B cell (primary cell): ENCODE measurements at regions not wholly inside any gene's neighbourhood (a gene's known extent, or its start where the extent isn't known, plus 50 kb on each side); places are given as distances from the start of the nearest gene placed in this dataset.

ENCODE experiments used
- ATAC-seq: fragments of 200-7000 bp; cut with Tn5 transposase; one replicate; pipeline ENCODE4 v1.10.0; 2021; ENCODE audit warnings: low read depth, mild to moderate bottlenecking, moderate number of reproducible peaks, moderate library complexity
- CTCF ChIA-PET: fragments of 350-600 bp; sonication (Branson Sonifier 250); formaldehyde crosslinking; loops from one replicate; lab custom pipeline; 2021; ENCODE audit warnings: antibody characterized with exemption, inconsistent platforms; lab: Charles Lee
- POLR2A ChIA-PET: fragments of 350-600 bp; sonication (Branson Sonifier 250); formaldehyde crosslinking; loops from one replicate; lab custom pipeline; 2021; ENCODE audit warnings: antibody characterized with exemption; lab: Charles Lee
- DNase-seq: peaks from one replicate; pipeline ENCODE4 v3.0.0; 2013
- H2AFZ ChIP-seq: 2 replicates; pipeline ENCODE4 v1.6.1; 2012; ENCODE audit warnings: mild to moderate bottlenecking, low read depth, low read length; ENCODE audit not compliant: insufficient read depth, poor library complexity, severe bottlenecking
- H3K27ac ChIP-seq, 2 donors: 1 replicate in 1 of 2; 2 replicates in 1 of 2; pipeline ENCODE4 v1.5.1; 2012 to 2013; ENCODE audit warnings: low read length in 2 of 2, mild to moderate bottlenecking in 2 of 2, moderate library complexity in 1 of 2
- H3K27me3 ChIP-seq, 4 experiments: fragments of 200-600 bp in 1 of 4; sonication (generic) in 1 of 4; replicated peaks in 1 of 4; 1 replicate in 2 of 4; 2 replicates in 2 of 4; pipeline versions ENCODE4 v1.6.1 to v1.7.0; 2013 to 2016; ENCODE audit warnings: low read length in 3 of 4, mild to moderate bottlenecking in 2 of 4, mixed read lengths in 1 of 4, moderate library complexity in 1 of 4; ENCODE audit not compliant: insufficient read depth in 4 of 4, control insufficient read depth in 3 of 4; ENCODE audit errors: control extremely low read depth in 1 of 4
- H3K36me3 ChIP-seq, 2 experiments: replicated peaks in 1 of 2; 1 replicate in 1 of 2; 2 replicates in 1 of 2; pipeline versions ENCODE4 v1.6.1 to v1.7.1; 2013; ENCODE audit warnings: low read length in 1 of 2; ENCODE audit not compliant: insufficient read depth in 2 of 2, control insufficient read depth in 1 of 2; ENCODE audit errors: control extremely low read depth in 1 of 2, extremely low read depth in 1 of 2
- H3K4me1 ChIP-seq, 2 donors: fragments of 200-600 bp in 1 of 2; sonication (generic) in 1 of 2; 1 replicate in 1 of 2; 2 replicates in 1 of 2; pipeline versions ENCODE4 v1.5.1 to v1.6.1; 2013 to 2017; ENCODE audit warnings: low read length in 2 of 2; ENCODE audit not compliant: control insufficient read depth in 2 of 2, insufficient read depth in 2 of 2
- H3K4me2 ChIP-seq: replicated peaks from 2 replicates; pipeline ENCODE3; 2012; ENCODE audit warnings: mild to moderate bottlenecking, low read depth, low read length; ENCODE audit not compliant: poor library complexity, severe bottlenecking
- H3K4me3 ChIP-seq, 5 experiments: fragments of 200-600 bp in 1 of 5; sonication (generic) in 1 of 5; 1 replicate in 3 of 5; 2 replicates in 2 of 5; pipeline versions ENCODE4 v1.5.1 to v1.7.0; 2011 to 2016; ENCODE audit warnings: low read length in 4 of 5, mild to moderate bottlenecking in 4 of 5, low read depth in 2 of 5, control low read depth in 1 of 5, moderate library complexity in 1 of 5; ENCODE audit not compliant: insufficient read depth in 1 of 5; ENCODE audit errors: control extremely low read depth in 1 of 5, extremely low read depth in 1 of 5
- H3K79me2 ChIP-seq: fragments of 200-600 bp; sonication (generic); one replicate; pipeline ENCODE4 v1.6.0; 2016; ENCODE audit warnings: low read length; ENCODE audit not compliant: control insufficient read depth, insufficient read depth
- H3K9ac ChIP-seq: fragments of 200-600 bp; sonication (generic); 2 replicates; pipeline ENCODE4 v1.6.1; 2017; ENCODE audit warnings: mild to moderate bottlenecking, low read length, moderate library complexity
- H3K9me3 ChIP-seq, 3 donors: one replicate each; pipeline versions ENCODE4 v1.6.1 to v1.7.1; 2013; ENCODE audit warnings: low read length in 2 of 3; ENCODE audit not compliant: control insufficient read depth in 2 of 3, insufficient read depth in 1 of 3; ENCODE audit errors: control extremely low read depth in 1 of 3
- H4K20me1 ChIP-seq: 2 replicates; pipeline ENCODE4 v1.6.0; 2012; ENCODE audit warnings: mild to moderate bottlenecking, low read length; ENCODE audit not compliant: insufficient read depth, control insufficient read depth, poor library complexity, severe bottlenecking
- H3K27ac Mint-ChIP-seq: one replicate; pipeline ENCODE4 v1.8.0; 2021; ENCODE audit warnings: mixed read lengths
- H3K27me3 Mint-ChIP-seq: one replicate; pipeline ENCODE4 v1.8.0; 2021; ENCODE audit warnings: mixed read lengths
- H3K4me1 Mint-ChIP-seq: one replicate; pipeline ENCODE4 v1.8.0; 2021; ENCODE audit warnings: mixed read lengths
- H3K4me3 Mint-ChIP-seq: one replicate; pipeline ENCODE4 v1.8.0; 2021; ENCODE audit warnings: mixed read lengths
- H3K9me3 Mint-ChIP-seq: one replicate; pipeline ENCODE4 v1.8.0; 2022; ENCODE audit warnings: mixed read lengths; ENCODE audit not compliant: insufficient read depth
- EZH2 ChIP-seq: IDR thresholded peaks from 2 replicates; pipeline ENCODE4 v1.6.1; 2012; ENCODE audit warnings: borderline replicate concordance, low read depth, mild to moderate bottlenecking, moderate library complexity, low read length; ENCODE audit not compliant: insufficient read depth, poor library complexity, severe bottlenecking
- WGBS: methylation state at CpG from one replicate; pipeline ENCODE4 v1.1.5; 2013; ENCODE audit warnings: missing lambda C conversion rate; ENCODE audit not compliant: insufficient coverage; 5-methylcytosine and 5-hydroxymethylcytosine counted together
- intact Hi-C: fragments of 100-400 bp; cut with micrococcal nuclease; formaldehyde crosslinking; loops from one replicate; pipeline ENCODE4 v1.10.0; 2022
- TF ChIP-seq, protein P1 (sequence below): fragments of 200-600 bp; IDR thresholded peaks from one replicate; pipeline ENCODE4 v1.8.0; 2022; ENCODE audit warnings: antibody characterized with exemption, mild to moderate bottlenecking

DNA sequence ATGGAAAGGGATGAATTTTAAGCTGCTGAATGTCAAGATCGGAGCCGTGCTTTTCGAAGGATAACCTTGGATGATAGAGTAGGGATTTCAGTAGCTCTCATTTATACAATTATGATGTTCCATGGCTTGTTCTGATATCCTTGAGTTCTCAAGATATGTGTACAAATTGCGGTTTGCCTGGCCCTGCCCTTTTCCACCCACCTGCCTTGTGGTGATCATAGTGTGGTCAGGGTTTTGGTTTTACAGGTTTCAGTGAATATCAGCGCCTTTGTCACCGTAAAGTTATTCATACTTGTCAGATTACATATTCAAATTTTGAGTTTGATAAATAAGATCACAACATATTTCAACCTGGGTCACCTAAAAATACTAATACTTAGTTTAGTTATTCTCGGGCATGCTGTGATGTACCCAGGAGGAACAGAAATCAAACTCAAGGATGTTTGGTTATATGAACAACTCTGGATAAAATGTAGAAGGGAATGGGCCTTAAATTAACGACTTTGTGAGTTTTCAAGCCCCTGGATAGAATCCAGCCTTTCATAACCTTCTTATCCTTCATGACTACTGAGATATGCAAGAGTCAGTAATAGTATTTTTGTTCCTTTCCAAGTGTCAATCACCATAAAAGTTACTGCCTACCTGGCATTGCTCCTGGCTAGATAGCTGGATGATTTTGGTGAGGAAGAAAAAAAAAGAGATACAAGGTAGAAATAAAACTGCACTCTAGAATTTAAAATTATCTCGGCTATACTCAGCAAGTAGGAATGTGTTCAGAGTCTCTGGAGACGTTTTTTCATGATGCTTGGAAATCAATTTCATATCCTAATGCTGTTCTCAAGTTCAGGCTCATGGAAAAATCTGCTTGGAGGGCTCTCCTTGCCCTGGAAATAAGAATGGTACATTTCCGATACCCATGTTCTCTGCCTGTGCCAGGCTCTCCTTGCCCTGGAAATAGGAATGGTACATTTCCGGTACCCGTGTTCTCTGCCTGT, 209.2 kb upstream of the TPRG1 start:
- DNase-seq (no peak), ATAC-seq (no peak)
- intact Hi-C loops: no loop called here
- H3K4me1 ChIP-seq: no peaks in the 10 kb centered on the region
- H3K36me3 ChIP-seq: no peaks in the 10 kb centered on the region
- H3K27ac ChIP-seq: no peak overlapping the region
- no peak overlapping the region for H3K4me3 Mint-ChIP-seq
- no peak overlapping the region for H2AFZ ChIP-seq
- no peak overlapping the region for H3K9ac ChIP-seq
- ChIA-PET POLR2A (no interaction called here), CTCF (interaction anchor here (0.6 to 16.3 kb wide), 3 partner anchors 8 to 1226 kb away, joined by 3 to 1008 read pairs (median 3); no protein-coding TSS in a partner anchor)
- TF ChIP-seq, protein P1, sequence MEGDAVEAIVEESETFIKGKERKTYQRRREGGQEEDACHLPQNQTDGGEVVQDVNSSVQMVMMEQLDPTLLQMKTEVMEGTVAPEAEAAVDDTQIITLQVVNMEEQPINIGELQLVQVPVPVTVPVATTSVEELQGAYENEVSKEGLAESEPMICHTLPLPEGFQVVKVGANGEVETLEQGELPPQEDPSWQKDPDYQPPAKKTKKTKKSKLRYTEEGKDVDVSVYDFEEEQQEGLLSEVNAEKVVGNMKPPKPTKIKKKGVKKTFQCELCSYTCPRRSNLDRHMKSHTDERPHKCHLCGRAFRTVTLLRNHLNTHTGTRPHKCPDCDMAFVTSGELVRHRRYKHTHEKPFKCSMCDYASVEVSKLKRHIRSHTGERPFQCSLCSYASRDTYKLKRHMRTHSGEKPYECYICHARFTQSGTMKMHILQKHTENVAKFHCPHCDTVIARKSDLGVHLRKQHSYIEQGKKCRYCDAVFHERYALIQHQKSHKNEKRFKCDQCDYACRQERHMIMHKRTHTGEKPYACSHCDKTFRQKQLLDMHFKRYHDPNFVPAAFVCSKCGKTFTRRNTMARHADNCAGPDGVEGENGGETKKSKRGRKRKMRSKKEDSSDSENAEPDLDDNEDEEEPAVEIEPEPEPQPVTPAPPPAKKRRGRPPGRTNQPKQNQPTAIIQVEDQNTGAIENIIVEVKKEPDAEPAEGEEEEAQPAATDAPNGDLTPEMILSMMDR: no peak
- no peak for TF ChIP-seq EZH2
- no peaks in the 10 kb centered on the region for H3K4me1 Mint-ChIP-seq
- H3K4me3 ChIP-seq: no peak overlapping the region
- peaks cover 0 to 9% (median 0%) of the 10 kb centered on the region in 4 experiments for H3K27me3 ChIP-seq
- H3K27ac Mint-ChIP-seq: no peak overlapping the region
- no peak overlapping the region for H3K4me2 ChIP-seq
- no peaks in the 10 kb centered on the region for H4K20me1 ChIP-seq
- H3K9me3 ChIP-seq: no peaks in the 10 kb centered on the region
- H3K27me3 Mint-ChIP-seq: peaks cover 29% of the 10 kb centered on the region
- WGBS: 95% methylated on average over 4 of the region's 13 CpGs
- H3K9me3 Mint-ChIP-seq: no peaks in the 10 kb centered on the region
- no peaks in the 10 kb centered on the region for H3K79me2 ChIP-seq

DNA sequence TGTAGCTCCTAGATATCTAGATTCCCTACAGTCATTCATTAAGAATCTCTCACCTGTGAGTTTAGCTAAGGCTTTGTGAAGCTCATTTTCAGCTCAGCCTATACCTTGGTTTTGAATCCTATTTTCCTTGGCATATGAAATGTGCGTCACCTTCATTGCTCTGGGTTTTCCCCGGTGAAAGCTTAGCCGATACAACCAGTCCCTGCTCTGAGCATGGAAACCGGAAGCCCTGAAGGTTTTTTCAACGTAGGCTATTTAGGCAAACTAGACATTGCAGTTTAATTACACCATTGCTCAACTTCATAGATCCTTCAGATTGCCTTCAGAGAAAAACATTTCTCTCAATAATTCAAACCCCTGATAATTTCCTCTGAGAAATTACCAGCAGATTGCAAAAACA, 206.8 kb upstream of the TPRG1 start:
- Histone ChIP-seq H3K9me3 (no peaks in the 10 kb centered on the region), H4K20me1 (no peaks in the 10 kb centered on the region), H3K27ac (no peak overlapping the region), H3K9ac (no peak overlapping the region), H3K4me1 (no peaks in the 10 kb centered on the region), H2AFZ (no peak overlapping the region), H3K4me3 (no peak overlapping the region), H3K4me2 (no peak overlapping the region), H3K27me3 (peaks cover 0 to 9% (median 0%) of the 10 kb centered on the region in 4 experiments), H3K79me2 (no peaks in the 10 kb centered on the region), H3K36me3 (no peaks in the 10 kb centered on the region)
- ATAC-seq: no peak
- ChIA-PET POLR2A (no interaction called here), CTCF (interaction anchor here (1.0 to 16.3 kb wide), 3 partner anchors 9 to 1228 kb away, joined by 3 to 1008 read pairs (median 6); no protein-coding TSS in a partner anchor)
- Mint-ChIP-seq H3K27ac (no peak overlapping the region), H3K9me3 (no peaks in the 10 kb centered on the region), H3K4me1 (no peaks in the 10 kb centered on the region), H3K4me3 (no peak overlapping the region), H3K27me3 (peaks cover 29% of the 10 kb centered on the region)
- DNase-seq: no peak
- TF ChIP-seq, protein P1: no peak
- TF ChIP-seq EZH2: no peak
- WGBS: 96% methylated on average over 5 of the region's 5 CpGs
- intact Hi-C loops: no loop called here
